Mammary epithelial cell (primary cell): ENCODE measurements at regions not wholly inside any gene's neighbourhood (a gene's known extent, or its start where the extent isn't known, plus 50 kb on each side); places are given as distances from the start of the nearest gene placed in this dataset.

Experiments
- EZH2 ChIP-seq: IDR thresholded peaks from 2 replicates; pipeline ENCODE4 v1.6.1; 2012; ENCODE audit warnings: low read length, inconsistent platforms, borderline replicate concordance
- TF ChIP-seq, protein P1 (sequence below), 2 donors: IDR thresholded peaks in 1 of 2; conservative IDR thresholded peaks in 1 of 2; 2 replicates each; pipeline ENCODE4 v1.5.1; 2011 to 2012; ENCODE audit warnings: inconsistent platforms in 2 of 2, low read length in 2 of 2, mild to moderate bottlenecking in 2 of 2, control low read depth in 1 of 2, low read depth in 1 of 2; ENCODE audit not compliant: insufficient read depth in 1 of 2; ENCODE audit errors: extremely low read depth in 1 of 2

DNA sequence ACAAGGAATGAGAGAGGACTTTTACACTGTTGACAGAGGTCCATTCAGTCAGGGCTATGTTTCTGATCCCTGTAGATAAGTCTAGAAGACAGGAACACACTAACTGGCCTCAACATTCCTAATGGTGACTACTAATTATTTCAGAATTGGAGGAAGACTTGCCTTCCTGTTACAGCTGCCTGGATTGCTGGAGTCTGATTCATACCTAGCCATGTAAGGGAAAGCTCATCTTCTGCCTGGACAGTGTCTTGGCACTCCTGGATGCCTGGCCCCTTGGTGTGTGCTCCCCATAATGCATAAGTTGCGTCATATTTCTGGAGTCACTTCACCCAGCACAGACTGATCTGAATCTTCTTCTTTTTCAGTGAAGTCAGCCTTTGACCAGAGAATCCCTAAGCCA, 326.0 kb upstream of the RUNX1 start:
- TF ChIP-seq, protein P1, sequence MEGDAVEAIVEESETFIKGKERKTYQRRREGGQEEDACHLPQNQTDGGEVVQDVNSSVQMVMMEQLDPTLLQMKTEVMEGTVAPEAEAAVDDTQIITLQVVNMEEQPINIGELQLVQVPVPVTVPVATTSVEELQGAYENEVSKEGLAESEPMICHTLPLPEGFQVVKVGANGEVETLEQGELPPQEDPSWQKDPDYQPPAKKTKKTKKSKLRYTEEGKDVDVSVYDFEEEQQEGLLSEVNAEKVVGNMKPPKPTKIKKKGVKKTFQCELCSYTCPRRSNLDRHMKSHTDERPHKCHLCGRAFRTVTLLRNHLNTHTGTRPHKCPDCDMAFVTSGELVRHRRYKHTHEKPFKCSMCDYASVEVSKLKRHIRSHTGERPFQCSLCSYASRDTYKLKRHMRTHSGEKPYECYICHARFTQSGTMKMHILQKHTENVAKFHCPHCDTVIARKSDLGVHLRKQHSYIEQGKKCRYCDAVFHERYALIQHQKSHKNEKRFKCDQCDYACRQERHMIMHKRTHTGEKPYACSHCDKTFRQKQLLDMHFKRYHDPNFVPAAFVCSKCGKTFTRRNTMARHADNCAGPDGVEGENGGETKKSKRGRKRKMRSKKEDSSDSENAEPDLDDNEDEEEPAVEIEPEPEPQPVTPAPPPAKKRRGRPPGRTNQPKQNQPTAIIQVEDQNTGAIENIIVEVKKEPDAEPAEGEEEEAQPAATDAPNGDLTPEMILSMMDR (conservative IDR thresholded peaks at IDR 0.05 in 1 of 2, IDR thresholded peaks at IDR 0.05 in 1 of 2; ENCODE audit: extremely low read depth in 1 of 2, insufficient read depth in 1 of 2, low read depth in 1 of 2, low read length in 2 of 2), result no peak
- TF ChIP-seq EZH2, result no peak
